KMS-11 (cell line): ENCODE measurements at regions not wholly inside any gene's neighbourhood (a gene's known extent, or its start where the extent isn't known, plus 50 kb on each side); places are given as distances from the start of the nearest gene placed in this dataset.

Source experiments
- H2AFZ ChIP-seq: fragments of 200-600 bp; sonication (generic); 2 replicates; pipeline ENCODE4 v1.6.1; 2016; ENCODE audit warnings: antibody characterized with exemption, mixed run types, low read depth
- H3K27ac ChIP-seq: fragments of 200-600 bp; sonication (generic); 2 replicates; pipeline ENCODE4 v1.6.1; 2016; ENCODE audit warnings: mild to moderate bottlenecking, mixed run types
- H3K27me3 ChIP-seq: fragments of 200-600 bp; sonication (generic); 2 replicates; pipeline ENCODE4 v1.6.1; 2017; ENCODE audit warnings: mild to moderate bottlenecking, low read depth, mixed run types, moderate library complexity; ENCODE audit not compliant: insufficient read depth
- H3K36me3 ChIP-seq: fragments of 200-600 bp; sonication (generic); 2 replicates; pipeline ENCODE4 v1.6.1; 2017; ENCODE audit warnings: mild to moderate bottlenecking, mixed run types; ENCODE audit not compliant: insufficient read depth
- H3K4me1 ChIP-seq: fragments of 200-600 bp; sonication (generic); 2 replicates; pipeline ENCODE4 v1.6.1; 2016; ENCODE audit warnings: mild to moderate bottlenecking, low read depth, mixed run types; ENCODE audit not compliant: poor library complexity, severe bottlenecking
- H3K4me2 ChIP-seq: fragments of 200-600 bp; sonication (generic); 2 replicates; pipeline ENCODE4 v1.7.0; 2016; ENCODE audit warnings: mild to moderate bottlenecking, mixed run types
- H3K4me3 ChIP-seq: fragments of 200-600 bp; sonication (generic); IDR thresholded peaks from 2 replicates; pipeline ENCODE4 v1.6.1; 2017; ENCODE audit warnings: low read depth, low read length, mixed read lengths; ENCODE audit not compliant: insufficient read depth
- H3K79me2 ChIP-seq: fragments of 200-600 bp; sonication (generic); 2 replicates; pipeline ENCODE4 v1.6.1; 2016; ENCODE audit warnings: low read depth, mixed run types; ENCODE audit not compliant: insufficient read depth
- H3K9ac ChIP-seq: fragments of 200-600 bp; sonication (generic); 2 replicates; pipeline ENCODE4 v1.6.1; 2016; ENCODE audit warnings: mild to moderate bottlenecking, mixed run types
- H4K20me1 ChIP-seq: fragments of 200-600 bp; sonication (generic); 2 replicates; pipeline ENCODE4 v1.6.1; 2016; ENCODE audit warnings: mild to moderate bottlenecking, mixed run types; ENCODE audit not compliant: insufficient read depth
- CTCF ChIP-seq: fragments of 200-600 bp; sonication (generic); conservative IDR thresholded peaks from 2 replicates; pipeline ENCODE4 v1.6.1; 2017; ENCODE audit warnings: low read depth, mild to moderate bottlenecking, antibody characterized with exemption, low read length, moderate library complexity, mixed read lengths

GRCh38 chr9:82458296-82458695 is 469.7 kb downstream of the SPATA31D1 start:
- TF ChIP-seq CTCF, result no peak
- Histone ChIP-seq H3K4me2 (no peak overlapping the region), H3K79me2 (no peaks in the 10 kb centered on the region), H3K27ac (no peak overlapping the region), H4K20me1 (no peaks in the 10 kb centered on the region), H3K4me1 (no peaks in the 10 kb centered on the region), H2AFZ (no peak overlapping the region), H3K9ac (no peak overlapping the region), H3K4me3 (no peak overlapping the region), H3K27me3 (no peaks in the 10 kb centered on the region), H3K36me3 (no peaks in the 10 kb centered on the region)

GRCh38 chr9:82466616-82467260 is 478.2 kb downstream of the SPATA31D1 start:
- Histone ChIP-seq H3K4me2 (peak overlapping the region; percentile 50), H3K27ac (peak overlapping the region; percentile 37; the same call in 1 of the 2 replicates), H3K4me3 (no peak overlapping the region), H3K9ac (no peak overlapping the region; the same call in 1 of the 2 replicates), H3K36me3 (no peaks in the 10 kb centered on the region), H3K4me1 (peaks cover 27% of the 10 kb centered on the region), H3K27me3 (no peaks in the 10 kb centered on the region), H2AFZ (peak overlapping the region; percentile 5; the same call in 1 of the 2 replicates), H3K79me2 (no peaks in the 10 kb centered on the region), H4K20me1 (no peaks in the 10 kb centered on the region)
- TF ChIP-seq CTCF, result peak; percentile 79

GRCh38 chr9:82467436-82467835 is 478.9 kb downstream of the SPATA31D1 start:
- H3K4me2 ChIP-seq, result peak overlapping the region; percentile 50
- peaks cover 27% of the 10 kb centered on the region for H3K4me1 ChIP-seq
- no peaks in the 10 kb centered on the region for H4K20me1 ChIP-seq
- no peaks in the 10 kb centered on the region for H3K79me2 ChIP-seq
- no peak overlapping the region for H3K4me3 ChIP-seq
- no peaks in the 10 kb centered on the region for H3K36me3 ChIP-seq
- H3K27ac ChIP-seq, result peak overlapping the region; percentile 37; the same call in 1 of the 2 replicates
- H3K9ac ChIP-seq, result no peak overlapping the region; the same call in 1 of the 2 replicates
- TF ChIP-seq CTCF, result no peak
- no peaks in the 10 kb centered on the region for H3K27me3 ChIP-seq
- no peak overlapping the region for H2AFZ ChIP-seq

- Histone ChIP-seq H3K27ac (no peak overlapping the region), H3K4me2 (no peak overlapping the region), H2AFZ (no peak overlapping the region), H4K20me1 (no peaks in the 10 kb centered on the region), H3K4me1 (no peaks in the 10 kb centered on the region), H3K27me3 (no peaks in the 10 kb centered on the region), H3K4me3 (no peak overlapping the region), H3K9ac (no peak overlapping the region), H3K36me3 (no peaks in the 10 kb centered on the region), H3K79me2 (no peaks in the 10 kb centered on the region)
- TF ChIP-seq CTCF, result no peak
These were observed 485.7 kb downstream of the SPATA31D1 start for GRCh38 chr9:82474235-82474634.
